HFF-Myc (cell line): ENCODE measurements at regions not wholly inside any gene's neighbourhood (a gene's known extent, or its start where the extent isn't known, plus 50 kb on each side); places are given as distances from the start of the nearest gene placed in this dataset.
"Not testable (repeated sequence)": the region's sequence is repeated elsewhere in the genome, so short reads cannot be mapped to it uniquely, and the experiment has no call there.

Source experiments
- DNase-seq: peaks from one replicate; pipeline ENCODE4 v3.0.0-alpha.2; 2011; ENCODE audit warnings: low read depth; ENCODE audit errors: extremely low read depth
- H3K4me3 ChIP-seq: replicated peaks from 2 replicates; pipeline ENCODE4 v1.5.1; 2011; ENCODE audit warnings: low read depth, mild to moderate bottlenecking, control low read depth, low read length
- CTCF ChIP-seq: IDR thresholded peaks from 2 replicates; pipeline ENCODE4 v1.5.1; 2012; ENCODE audit warnings: mild to moderate bottlenecking, low read depth, low read length, control low read depth; ENCODE audit errors: missing control alignments

DNA sequence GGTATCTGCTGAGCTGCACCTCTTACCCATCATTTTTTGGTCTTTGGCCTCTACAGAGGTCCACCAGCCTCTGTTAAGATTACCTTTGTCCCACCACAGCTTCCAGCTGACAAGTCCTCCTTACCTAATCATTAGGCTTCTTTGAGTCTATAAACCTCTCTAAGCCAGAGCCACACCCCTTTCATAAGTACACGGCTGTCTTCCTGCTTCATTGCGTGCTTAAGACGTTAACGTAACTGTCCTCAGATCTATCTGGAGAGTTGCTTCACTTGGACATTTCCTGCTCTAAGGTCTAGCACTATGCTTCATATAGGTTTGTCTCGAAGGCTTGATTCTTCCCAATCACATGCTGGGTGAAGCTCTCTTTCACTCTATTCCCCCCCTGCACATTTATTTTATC lies 71.0 kb upstream of the CACHD1 start:
- no peak for TF ChIP-seq CTCF
- H3K4me3 ChIP-seq = no peak overlapping the region
- DNase-seq = no peak

DNA sequence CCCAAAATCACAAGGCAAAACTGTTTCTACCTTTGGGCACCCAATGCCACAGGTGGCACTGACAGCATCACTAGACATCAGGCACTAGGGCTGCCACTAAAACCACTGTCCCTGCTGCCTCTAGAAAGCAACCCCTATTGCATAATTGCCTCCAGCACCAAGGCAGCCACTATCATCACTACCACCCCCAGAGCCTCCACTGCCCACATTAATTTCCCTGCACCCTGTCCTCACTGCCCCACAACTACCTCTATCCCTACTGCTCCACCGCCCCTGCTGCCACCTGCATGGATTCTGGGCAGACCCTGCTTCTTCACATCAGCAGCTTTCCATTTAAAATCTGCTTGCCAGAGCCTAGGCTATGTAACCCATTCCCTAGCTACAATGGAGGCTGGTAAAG lies 68.6 kb upstream of the CACHD1 start:
- no peak for TF ChIP-seq CTCF
- DNase-seq = no peak
- H3K4me3 ChIP-seq = no peak overlapping the region

DNA sequence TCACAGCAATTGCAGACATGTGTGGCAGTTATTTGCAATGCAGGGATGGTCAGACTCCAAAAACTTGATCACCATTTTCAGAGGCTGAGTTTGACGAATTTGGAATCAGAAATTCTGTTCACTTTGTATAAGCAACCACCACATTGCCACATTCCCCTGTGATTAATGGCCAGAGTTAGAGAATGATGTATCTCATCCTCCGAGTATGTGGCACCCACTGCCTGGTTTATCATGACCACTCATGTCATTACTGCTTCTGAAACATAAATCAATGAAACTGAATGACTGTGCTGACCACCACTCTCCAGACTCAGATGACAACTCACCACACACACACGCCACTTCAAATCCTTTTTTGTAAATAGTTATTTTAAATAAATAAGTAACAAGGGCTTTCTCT lies 66.6 kb upstream of the CACHD1 start:
- TF ChIP-seq CTCF = no peak
- no peak for DNase-seq
- no peak overlapping the region for H3K4me3 ChIP-seq

GRCh38 chr1:64404202-64404601 lies 65.7 kb upstream of the CACHD1 start:
- DNase-seq = no peak
- no peak for TF ChIP-seq CTCF
- H3K4me3 ChIP-seq = no peak overlapping the region

- H3K4me3 ChIP-seq = no peak overlapping the region
- TF ChIP-seq CTCF = no peak
Observed at GRCh38 chr1:64405833-64406232, 64.1 kb upstream of the CACHD1 start.

DNA sequence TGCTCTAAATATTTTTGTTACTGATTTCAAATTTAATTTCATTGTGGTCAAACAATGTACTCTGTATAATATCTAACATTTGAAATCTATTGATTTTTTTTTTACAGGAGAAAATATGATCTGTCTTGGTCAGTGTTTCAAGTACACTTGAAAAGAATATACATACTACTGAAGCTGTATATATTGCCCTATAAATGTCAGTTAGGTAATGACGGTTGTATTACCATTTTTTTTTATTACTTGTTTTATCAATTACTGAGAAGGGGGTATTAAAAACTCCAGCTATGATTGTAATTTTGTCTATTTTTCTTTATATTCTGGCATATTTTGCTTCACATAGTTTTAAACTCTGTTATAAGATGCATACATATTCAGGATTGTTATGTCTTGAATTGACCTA lies 59.7 kb upstream of the CACHD1 start:
- no peak for TF ChIP-seq CTCF
- no peak for DNase-seq
- no peak overlapping the region for H3K4me3 ChIP-seq

More at GRCh38 chr1:64405833-64406232, 64.1 kb upstream of the CACHD1 start:
- no peak for DNase-seq

GRCh38 chr1:64414855-64415546 lies 54.9 kb upstream of the CACHD1 start:
- H3K4me3 ChIP-seq, DNase-seq: not testable (repeated sequence)
